ENCODE measurements at regions not wholly inside any gene's neighbourhood (a gene's known extent, or its start where the extent isn't known, plus 50 kb on each side); places are given as distances from the start of the nearest gene placed in this dataset.
A peak's percentile ranks its signal among the peaks of the same experiment; 100 is the strongest.
"Not testable (repeated sequence)": the region's sequence is repeated elsewhere in the genome, so short reads cannot be mapped to it uniquely, and the experiment has no call there.

DNA sequence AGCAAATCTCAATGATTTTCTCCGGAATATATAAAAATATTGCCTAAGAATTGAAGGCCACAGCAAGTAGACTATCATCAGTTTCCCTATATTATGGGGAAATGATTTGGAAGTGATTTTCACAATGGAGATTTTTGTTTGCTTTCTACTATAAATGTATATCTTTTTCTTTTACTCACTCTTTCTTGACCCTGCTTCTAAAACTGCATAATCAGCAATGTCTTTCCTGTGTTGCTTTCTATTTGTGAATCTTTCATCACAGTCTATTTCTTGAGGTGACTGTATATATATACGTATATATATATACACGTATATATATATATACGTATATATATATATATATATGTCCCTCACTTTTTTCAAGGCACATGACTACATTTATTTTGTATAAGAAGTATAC, 622.6 kb downstream of the DTWD2 start:
- DNase-seq (ENCODE audit: low read depth): no peak
- TF ChIP-seq, protein P1, sequence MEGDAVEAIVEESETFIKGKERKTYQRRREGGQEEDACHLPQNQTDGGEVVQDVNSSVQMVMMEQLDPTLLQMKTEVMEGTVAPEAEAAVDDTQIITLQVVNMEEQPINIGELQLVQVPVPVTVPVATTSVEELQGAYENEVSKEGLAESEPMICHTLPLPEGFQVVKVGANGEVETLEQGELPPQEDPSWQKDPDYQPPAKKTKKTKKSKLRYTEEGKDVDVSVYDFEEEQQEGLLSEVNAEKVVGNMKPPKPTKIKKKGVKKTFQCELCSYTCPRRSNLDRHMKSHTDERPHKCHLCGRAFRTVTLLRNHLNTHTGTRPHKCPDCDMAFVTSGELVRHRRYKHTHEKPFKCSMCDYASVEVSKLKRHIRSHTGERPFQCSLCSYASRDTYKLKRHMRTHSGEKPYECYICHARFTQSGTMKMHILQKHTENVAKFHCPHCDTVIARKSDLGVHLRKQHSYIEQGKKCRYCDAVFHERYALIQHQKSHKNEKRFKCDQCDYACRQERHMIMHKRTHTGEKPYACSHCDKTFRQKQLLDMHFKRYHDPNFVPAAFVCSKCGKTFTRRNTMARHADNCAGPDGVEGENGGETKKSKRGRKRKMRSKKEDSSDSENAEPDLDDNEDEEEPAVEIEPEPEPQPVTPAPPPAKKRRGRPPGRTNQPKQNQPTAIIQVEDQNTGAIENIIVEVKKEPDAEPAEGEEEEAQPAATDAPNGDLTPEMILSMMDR (IDR thresholded peaks at IDR 0.05; ENCODE audit: low read length, missing control alignments): no peak
- H3K4me3 ChIP-seq (replicated peaks; ENCODE audit: low read depth, low read length): no peak overlapping the region

DNA sequence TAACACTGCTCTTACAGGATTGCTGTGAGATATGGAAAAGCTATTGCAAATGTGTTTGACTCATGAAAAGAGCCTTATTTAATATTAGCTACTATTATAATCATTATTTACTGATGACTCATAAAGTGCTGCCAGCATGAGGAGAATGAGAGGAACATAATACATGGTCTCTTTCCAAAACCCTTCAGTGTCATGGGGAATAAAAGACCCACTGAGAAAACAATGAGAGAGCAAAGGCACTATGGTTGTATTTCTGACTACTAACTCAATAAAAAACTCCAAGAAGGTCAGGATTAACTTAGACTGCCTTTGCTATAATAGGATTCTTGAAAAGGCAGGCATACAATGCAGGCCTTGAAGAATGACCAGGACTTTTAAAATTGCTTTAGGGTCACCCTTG, 633.5 kb downstream of the DTWD2 start:
- H3K4me3 ChIP-seq (replicated peaks; ENCODE audit: low read depth, low read length): no peak overlapping the region
- TF ChIP-seq, protein P1 (IDR thresholded peaks at IDR 0.05; ENCODE audit: low read length, missing control alignments): no peak
- DNase-seq (ENCODE audit: low read depth): no peak

DNA sequence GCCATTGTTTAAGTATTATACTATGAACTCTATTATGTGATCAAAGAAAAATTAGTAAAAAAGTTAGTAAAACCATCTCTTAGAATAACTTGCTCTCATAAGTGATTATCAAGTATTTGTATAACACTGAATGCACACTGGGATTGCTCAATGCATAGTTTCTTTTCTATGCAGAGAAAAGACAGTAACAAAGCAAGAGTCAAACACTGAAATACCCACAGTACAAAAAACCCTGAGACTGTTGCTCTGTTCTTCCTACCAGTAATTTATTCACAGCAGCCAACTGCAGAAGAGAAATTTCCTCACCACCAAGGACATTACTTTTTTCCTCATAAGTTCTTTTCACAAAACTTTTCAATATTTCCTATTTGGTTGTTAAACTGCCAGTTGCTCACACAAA, 634.4 kb downstream of the DTWD2 start:
- TF ChIP-seq, protein P1 (IDR thresholded peaks at IDR 0.05; ENCODE audit: low read length, missing control alignments): no peak
- no peak overlapping the region for H3K4me3 ChIP-seq (replicated peaks; ENCODE audit: low read depth, low read length)
- DNase-seq (ENCODE audit: low read depth): no peak

DNA sequence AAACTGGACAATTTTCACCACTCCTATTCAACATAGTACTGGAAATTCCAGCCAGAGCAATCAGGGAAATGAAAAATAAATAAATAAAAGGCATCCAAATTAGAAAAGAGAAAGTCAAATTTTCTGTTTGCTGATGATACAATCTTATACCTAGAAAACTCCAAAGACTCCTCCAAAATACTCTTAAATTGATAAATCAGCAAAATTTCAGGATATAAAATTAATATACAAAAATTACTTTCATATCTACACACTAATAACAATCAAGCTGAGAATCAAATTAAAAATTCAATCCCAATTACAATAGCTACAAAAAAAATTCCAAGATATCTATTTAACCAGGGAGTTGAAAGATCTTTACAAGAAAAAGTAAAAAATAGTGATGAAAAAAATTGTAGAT, 651.9 kb downstream of the DTWD2 start:
- TF ChIP-seq, protein P1 (IDR thresholded peaks at IDR 0.05; ENCODE audit: low read length, missing control alignments): no peak
- DNase-seq (ENCODE audit: low read depth): no peak

GRCh38 chr5:118327389-118327788, 661.0 kb downstream of the DTWD2 start:
- no peak for DNase-seq (ENCODE audit: low read depth)
- TF ChIP-seq, protein P1 (IDR thresholded peaks at IDR 0.05; ENCODE audit: low read length, missing control alignments): no peak
- no peak overlapping the region for H3K4me3 ChIP-seq (replicated peaks; ENCODE audit: low read depth, low read length)

More for the DNA sequence above, 651.9 kb downstream of the DTWD2 start:
- no peak overlapping the region for H3K4me3 ChIP-seq (replicated peaks; ENCODE audit: low read depth, low read length)

DNA sequence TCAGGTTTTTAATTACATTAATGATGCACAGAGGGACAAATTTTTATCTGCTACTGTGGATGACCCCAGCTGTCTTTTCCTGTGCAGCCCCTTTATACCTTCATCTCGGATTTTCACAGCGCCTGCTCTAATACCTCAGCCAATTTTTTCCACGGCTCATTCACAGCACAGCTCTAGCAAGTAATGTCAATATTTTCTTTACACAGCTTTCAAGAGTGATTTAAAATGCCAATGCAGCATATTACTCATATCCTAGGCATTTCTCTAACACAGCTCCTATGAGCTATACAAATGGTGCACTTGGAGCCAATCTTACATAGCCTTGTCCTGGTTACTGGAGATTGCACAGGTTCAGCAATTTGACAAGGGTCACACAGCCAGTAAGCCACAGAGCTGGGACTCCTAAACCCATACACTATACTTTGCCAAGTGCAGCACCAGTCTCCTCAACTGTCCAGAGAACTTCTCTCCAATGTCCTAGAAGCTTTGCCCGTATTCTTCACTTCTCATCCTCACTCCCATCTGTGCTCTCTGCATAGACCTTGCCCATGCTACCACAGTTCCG, 661.8 kb downstream of the DTWD2 start:
- TF ChIP-seq, protein P1 (IDR thresholded peaks at IDR 0.05; ENCODE audit: low read length, missing control alignments): no peak
- peak; percentile 8 for DNase-seq (ENCODE audit: low read depth)
- H3K4me3 ChIP-seq (replicated peaks; ENCODE audit: low read depth, low read length): no peak overlapping the region

- TF ChIP-seq, protein P1 (IDR thresholded peaks at IDR 0.05; ENCODE audit: low read length, missing control alignments): no peak
- no peak for DNase-seq (ENCODE audit: low read depth)
- H3K4me3 ChIP-seq (replicated peaks; ENCODE audit: low read depth, low read length): no peak overlapping the region
These were observed 662.4 kb downstream of the DTWD2 start for GRCh38 chr5:118325931-118326330.

DNA sequence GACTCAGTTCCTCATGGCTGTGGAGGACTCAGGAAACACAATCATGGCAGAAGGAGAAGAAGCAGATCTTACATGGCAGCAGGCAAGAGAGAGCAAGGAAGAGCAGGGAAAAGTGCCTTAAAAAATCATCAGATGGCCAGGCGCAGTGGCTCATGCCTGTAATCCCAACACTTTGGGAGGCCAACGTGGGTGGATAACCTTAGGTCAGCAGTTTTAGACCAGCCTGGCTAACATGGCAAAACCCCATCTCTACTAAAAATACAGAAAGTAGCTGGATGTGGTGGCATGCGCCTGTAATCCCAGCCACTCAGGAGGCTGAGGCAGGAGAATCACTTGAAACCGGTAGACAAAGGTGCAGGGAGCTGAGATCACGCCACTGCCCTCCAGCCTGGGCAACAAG, 664.6 kb downstream of the DTWD2 start:
- not testable (repeated sequence) for DNase-seq (ENCODE audit: low read depth); H3K4me3 ChIP-seq (replicated peaks; ENCODE audit: low read depth, low read length)
